ENCODE measurements at regions not wholly inside any gene's neighbourhood (a gene's known extent, or its start where the extent isn't known, plus 50 kb on each side); places are given as distances from the start of the nearest gene placed in this dataset.

- H3K27ac Mint-ChIP-seq, result no peak overlapping the region
- peaks cover 43% of the 10 kb centered on the region for H3K4me1 Mint-ChIP-seq
- H3K4me3 Mint-ChIP-seq, result no peak overlapping the region
- H3K9me3 Mint-ChIP-seq, result peaks cover 12% of the 10 kb centered on the region
- H3K36me3 Mint-ChIP-seq (ENCODE audit: low read depth), result no peaks in the 10 kb centered on the region
- no peaks in the 10 kb centered on the region for H3K27me3 Mint-ChIP-seq (ENCODE audit: low read depth, poor library complexity)
- TF ChIP-seq CTCF (IDR thresholded peaks at IDR 0.05), result no peak
- DNase-seq, result no peak
Measured at GRCh38 chr19:28475525-28475924, 737.4 kb downstream of the UQCRFS1 start.

GRCh38 chr19:28472843-28473242, 740.1 kb downstream of the UQCRFS1 start:
- peaks cover 70% of the 10 kb centered on the region for H3K4me1 Mint-ChIP-seq
- no peaks in the 10 kb centered on the region for H3K36me3 Mint-ChIP-seq (ENCODE audit: low read depth)
- no peak overlapping the region for H3K27ac Mint-ChIP-seq
- no peaks in the 10 kb centered on the region for H3K9me3 Mint-ChIP-seq
- DNase-seq, result no peak
- no peak overlapping the region for H3K4me3 Mint-ChIP-seq
- no peak for TF ChIP-seq CTCF (IDR thresholded peaks at IDR 0.05)
- peaks cover 5% of the 10 kb centered on the region for H3K27me3 Mint-ChIP-seq (ENCODE audit: low read depth, poor library complexity)

- H3K4me1 Mint-ChIP-seq, result peaks cover 73% of the 10 kb centered on the region
- H3K4me3 Mint-ChIP-seq, result no peak overlapping the region
- no peak for TF ChIP-seq CTCF (IDR thresholded peaks at IDR 0.05)
- H3K36me3 Mint-ChIP-seq (ENCODE audit: low read depth), result no peaks in the 10 kb centered on the region
- H3K9me3 Mint-ChIP-seq, result no peaks in the 10 kb centered on the region
- H3K27ac Mint-ChIP-seq, result no peak overlapping the region
- no peak for DNase-seq
- H3K27me3 Mint-ChIP-seq (ENCODE audit: low read depth, poor library complexity), result peaks cover 6% of the 10 kb centered on the region
Measured at GRCh38 chr19:28471731-28472510, 741.0 kb downstream of the UQCRFS1 start.

GRCh38 chr19:28469544-28469943, 743.4 kb downstream of the UQCRFS1 start:
- no peak overlapping the region for H3K4me3 Mint-ChIP-seq
- no peaks in the 10 kb centered on the region for H3K9me3 Mint-ChIP-seq
- H3K27ac Mint-ChIP-seq, result no peak overlapping the region
- peaks cover 74% of the 10 kb centered on the region for H3K4me1 Mint-ChIP-seq
- H3K36me3 Mint-ChIP-seq (ENCODE audit: low read depth), result no peaks in the 10 kb centered on the region
- no peak for TF ChIP-seq CTCF (IDR thresholded peaks at IDR 0.05)
- peaks cover 6% of the 10 kb centered on the region for H3K27me3 Mint-ChIP-seq (ENCODE audit: low read depth, poor library complexity)
- no peak for DNase-seq

GRCh38 chr19:28468701-28469459, 744.1 kb downstream of the UQCRFS1 start:
- H3K27me3 Mint-ChIP-seq (ENCODE audit: low read depth, poor library complexity), result peaks cover 6% of the 10 kb centered on the region
- peak overlapping the region; percentile 12 for H3K27ac Mint-ChIP-seq
- peak; percentile 40 for DNase-seq
- peaks cover 80% of the 10 kb centered on the region for H3K4me1 Mint-ChIP-seq
- no peak for TF ChIP-seq CTCF (IDR thresholded peaks at IDR 0.05)
- H3K4me3 Mint-ChIP-seq, result no peak overlapping the region
- no peaks in the 10 kb centered on the region for H3K9me3 Mint-ChIP-seq
- H3K36me3 Mint-ChIP-seq (ENCODE audit: low read depth), result no peaks in the 10 kb centered on the region
